GM20000 (cell line): ENCODE measurements at regions not wholly inside any gene's neighbourhood (a gene's known extent, or its start where the extent isn't known, plus 50 kb on each side); places are given as distances from the start of the nearest gene placed in this dataset.

Source experiments
- DNase-seq: peaks from one replicate; pipeline ENCODE4 v3.0.0; 2012; ENCODE audit warnings: low spot score
- TF ChIP-seq, protein P1 (sequence below): IDR thresholded peaks from 2 replicates; pipeline ENCODE4 v1.5.1; 2012; ENCODE audit warnings: mild to moderate bottlenecking, control low read depth; ENCODE audit errors: extremely low read depth, missing control alignments

DNA sequence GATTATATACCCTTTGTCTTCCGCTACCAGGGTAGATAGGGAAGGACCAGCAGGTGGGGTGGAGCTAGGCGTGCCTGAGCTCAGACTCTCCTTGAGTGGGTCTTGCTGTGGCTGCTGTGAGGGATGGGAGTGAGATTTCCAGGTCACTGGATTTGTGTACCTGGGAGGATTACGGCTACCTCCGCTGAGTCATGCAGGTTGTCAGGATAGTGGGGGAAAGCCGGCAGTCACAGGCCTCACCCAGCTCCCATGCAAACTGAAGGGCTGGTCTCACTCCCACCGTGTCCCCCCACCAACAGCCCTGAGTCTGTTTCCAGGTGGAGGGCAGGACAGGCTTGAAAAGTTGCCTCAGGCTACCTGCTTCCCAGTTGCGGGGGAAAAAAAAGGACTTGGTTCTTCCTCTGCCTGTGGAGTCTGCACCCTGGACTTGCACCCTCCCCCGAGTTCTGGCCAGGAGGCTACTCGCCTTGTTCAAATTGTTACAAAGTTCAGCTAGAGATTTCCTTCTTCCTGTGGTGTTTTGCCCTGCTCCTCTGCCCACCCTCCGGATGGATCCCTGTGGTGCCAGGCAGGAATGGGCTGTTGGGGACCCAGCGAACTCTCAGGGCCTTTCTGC is 268.3 kb downstream of the VAPA start:
- TF ChIP-seq, protein P1, sequence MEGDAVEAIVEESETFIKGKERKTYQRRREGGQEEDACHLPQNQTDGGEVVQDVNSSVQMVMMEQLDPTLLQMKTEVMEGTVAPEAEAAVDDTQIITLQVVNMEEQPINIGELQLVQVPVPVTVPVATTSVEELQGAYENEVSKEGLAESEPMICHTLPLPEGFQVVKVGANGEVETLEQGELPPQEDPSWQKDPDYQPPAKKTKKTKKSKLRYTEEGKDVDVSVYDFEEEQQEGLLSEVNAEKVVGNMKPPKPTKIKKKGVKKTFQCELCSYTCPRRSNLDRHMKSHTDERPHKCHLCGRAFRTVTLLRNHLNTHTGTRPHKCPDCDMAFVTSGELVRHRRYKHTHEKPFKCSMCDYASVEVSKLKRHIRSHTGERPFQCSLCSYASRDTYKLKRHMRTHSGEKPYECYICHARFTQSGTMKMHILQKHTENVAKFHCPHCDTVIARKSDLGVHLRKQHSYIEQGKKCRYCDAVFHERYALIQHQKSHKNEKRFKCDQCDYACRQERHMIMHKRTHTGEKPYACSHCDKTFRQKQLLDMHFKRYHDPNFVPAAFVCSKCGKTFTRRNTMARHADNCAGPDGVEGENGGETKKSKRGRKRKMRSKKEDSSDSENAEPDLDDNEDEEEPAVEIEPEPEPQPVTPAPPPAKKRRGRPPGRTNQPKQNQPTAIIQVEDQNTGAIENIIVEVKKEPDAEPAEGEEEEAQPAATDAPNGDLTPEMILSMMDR, result no peak

GRCh38 chr18:10184776-10185175 is 269.7 kb upstream of the APCDD1 start:
- no peak for DNase-seq
- TF ChIP-seq, protein P1, result no peak

More for the DNA sequence above, 268.3 kb downstream of the VAPA start:
- DNase-seq, result no peak

GRCh38 chr18:10188971-10189810 is 265.2 kb upstream of the APCDD1 start:
- TF ChIP-seq, protein P1, result no peak
- DNase-seq, result no peak

DNA sequence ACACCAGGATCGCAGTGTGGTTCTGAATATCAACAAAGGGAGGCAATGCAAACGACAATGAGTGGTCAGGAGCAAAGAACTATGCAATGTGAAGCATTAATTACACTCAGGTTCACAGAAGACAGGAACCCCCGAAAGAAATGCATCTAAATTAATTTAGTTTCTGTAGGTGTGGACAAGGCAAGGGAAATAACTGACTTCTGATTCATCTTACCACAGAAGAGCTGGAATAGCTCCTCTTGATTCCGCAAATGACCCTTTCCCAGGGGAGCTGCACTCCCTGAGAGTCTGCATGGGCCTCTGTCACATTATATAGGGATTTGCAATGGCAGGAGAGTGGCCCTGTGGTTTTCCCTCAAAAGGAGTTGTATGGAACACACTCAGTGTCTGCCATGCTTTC is 263.9 kb upstream of the APCDD1 start:
- no peak for DNase-seq
- TF ChIP-seq, protein P1, result no peak

DNA sequence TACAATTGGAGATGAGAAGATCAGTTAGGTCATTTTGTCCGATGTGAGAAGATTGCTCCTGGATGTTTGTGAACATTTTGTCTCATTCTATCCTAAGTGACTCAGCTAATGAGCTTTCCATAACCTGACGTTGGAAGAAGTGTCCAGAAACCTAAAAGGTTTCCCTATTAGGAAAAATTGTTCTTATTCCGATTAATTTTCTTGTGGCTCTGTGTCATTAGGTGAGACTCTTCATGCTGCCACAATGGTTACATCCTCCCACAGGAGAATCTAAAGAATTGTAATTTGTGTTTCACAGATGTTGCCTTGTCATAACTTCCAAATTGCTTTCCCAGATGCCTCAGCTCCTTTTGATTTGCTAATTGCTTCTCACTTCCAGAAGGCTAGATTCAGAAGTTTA is 261.0 kb upstream of the APCDD1 start:
- DNase-seq, result no peak
- TF ChIP-seq, protein P1, result no peak

GRCh38 chr18:10194592-10194991 is 259.8 kb upstream of the APCDD1 start:
- TF ChIP-seq, protein P1, result no peak
- DNase-seq, result no peak

DNA sequence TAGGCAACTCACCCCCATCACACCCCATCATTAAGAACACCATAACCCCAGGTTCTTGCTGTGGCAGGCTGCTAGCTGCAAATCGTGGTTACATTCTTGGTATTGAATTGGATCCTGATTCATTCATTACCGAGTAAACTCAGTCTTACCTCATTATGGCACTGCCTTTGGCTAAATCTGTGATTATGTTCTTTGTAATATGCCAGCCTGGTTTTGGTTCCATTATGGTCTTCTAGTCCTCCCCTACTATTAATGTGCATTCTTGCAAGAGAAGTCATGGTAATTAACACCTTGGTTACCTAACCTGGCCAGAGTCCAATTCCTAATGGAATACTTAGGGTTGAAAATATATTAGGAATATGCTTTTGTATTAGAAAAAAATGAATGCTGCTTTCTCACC is 258.9 kb upstream of the APCDD1 start:
- DNase-seq, result no peak

More for the DNA sequence above, 258.9 kb upstream of the APCDD1 start:
- TF ChIP-seq, protein P1, result no peak
